Esophagus (tissue), 2 donors: ENCODE measurements at regions not wholly inside any gene's neighbourhood (a gene's known extent, or its start where the extent isn't known, plus 50 kb on each side); places are given as distances from the start of the nearest gene placed in this dataset.

Experiments used
- H3K27ac ChIP-seq, 2 donors: one replicate each; pipeline ENCODE4 v1.5.1; 2013; ENCODE audit warnings: low read depth in 2 of 2, mild to moderate bottlenecking in 2 of 2, inconsistent platforms in 1 of 2, low read length in 1 of 2, moderate library complexity in 1 of 2
- H3K27me3 ChIP-seq, 2 donors: one replicate each; pipeline ENCODE4 v1.6.1; 2013; ENCODE audit warnings: low read length in 2 of 2, control low read depth in 1 of 2, mild to moderate bottlenecking in 1 of 2; ENCODE audit not compliant: insufficient read depth in 2 of 2, control insufficient read depth in 1 of 2
- H3K36me3 ChIP-seq, 2 donors: one replicate each; pipeline ENCODE4 v1.6.1; 2013; ENCODE audit warnings: low read length in 1 of 2; ENCODE audit not compliant: control insufficient read depth in 2 of 2, insufficient read depth in 2 of 2
- H3K4me1 ChIP-seq, 2 donors: one replicate each; pipeline ENCODE4 v1.6.1; 2013; ENCODE audit warnings: low read length in 1 of 2; ENCODE audit not compliant: control insufficient read depth in 2 of 2, insufficient read depth in 2 of 2
- H3K4me3 ChIP-seq, 2 donors: one replicate each; pipeline ENCODE4 v1.5.1; 2013; ENCODE audit warnings: low read length in 2 of 2, mild to moderate bottlenecking in 2 of 2, low read depth in 1 of 2, moderate library complexity in 1 of 2
- H3K9me3 ChIP-seq, 2 donors: one replicate each; pipeline ENCODE4 v1.6.1; 2013; ENCODE audit warnings: mild to moderate bottlenecking in 2 of 2, low read depth in 1 of 2, low read length in 1 of 2, moderate library complexity in 1 of 2; ENCODE audit not compliant: control insufficient read depth in 2 of 2, insufficient read depth in 1 of 2
- WGBS, 2 donors: extraction: QIAGEN DNeasy Blood & Tissue Kit; methylation state at CpG; one replicate each; pipeline ENCODE4 v1.1.7; 2013; 5-methylcytosine and 5-hydroxymethylcytosine counted together
- donor health status: healthy with polysubstance abuse.
- donor health status: Bipolar disorder and iron deficiency.

DNA sequence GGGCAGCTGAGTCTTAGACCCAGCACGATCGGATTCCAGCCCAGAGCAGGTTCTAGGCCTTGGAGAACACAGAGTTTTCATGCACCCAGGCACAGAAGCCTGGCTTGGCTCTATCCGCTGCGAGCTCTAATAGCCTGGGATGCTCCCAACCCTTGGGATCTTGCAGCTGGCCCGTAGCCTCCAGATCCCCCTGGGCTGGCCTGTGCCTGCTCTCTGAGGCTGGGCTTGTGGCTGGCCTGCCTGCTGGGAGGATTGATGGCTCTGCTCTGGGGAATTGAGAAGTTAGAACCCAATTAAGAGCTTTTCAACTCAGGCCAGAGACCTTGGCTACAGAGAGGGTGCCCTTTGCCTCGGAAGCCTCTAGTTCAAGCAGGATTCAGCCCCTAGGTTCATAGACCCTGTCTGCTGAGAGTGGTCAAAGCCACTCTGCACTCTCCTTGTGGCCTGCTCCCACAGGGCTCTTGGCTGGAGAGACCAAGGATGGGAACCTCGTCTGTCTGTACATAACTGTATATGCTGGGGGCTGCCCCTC lies 64.4 kb downstream of the MAGEF1 start:
- H3K9me3 ChIP-seq, result no peaks in the 10 kb centered on the region
- no peaks in the 10 kb centered on the region for H3K36me3 ChIP-seq
- WGBS, 2 donors, result 86 to 95% methylated on average over 7 of the region's 7 CpGs
- H3K4me3 ChIP-seq, result no peak overlapping the region
- H3K27ac ChIP-seq, result no peak overlapping the region
- peaks cover 4 to 16% of the 10 kb centered on the region in 2 donors for H3K4me1 ChIP-seq
- H3K27me3 ChIP-seq, result no peaks in the 10 kb centered on the region

DNA sequence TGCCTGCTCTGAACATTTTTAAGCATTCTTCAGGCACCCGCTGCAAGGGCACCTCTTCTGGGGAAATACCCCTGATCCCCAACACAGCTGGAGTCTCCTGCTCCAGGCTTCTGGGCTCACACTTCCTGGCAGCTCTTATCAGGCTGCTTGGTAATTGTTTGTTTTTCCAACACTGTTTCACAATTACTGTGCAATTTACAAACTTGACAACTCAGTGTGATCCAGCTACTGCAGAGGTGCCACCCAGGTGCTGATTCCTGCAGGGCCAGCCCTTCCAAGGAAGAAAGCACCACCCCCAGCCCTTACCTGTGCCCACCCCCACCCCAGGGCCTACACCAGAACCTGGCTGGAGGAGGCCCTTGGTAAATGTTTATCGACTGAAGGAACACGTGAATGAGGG lies 66.5 kb downstream of the MAGEF1 start:
- no peak overlapping the region for H3K4me3 ChIP-seq
- WGBS, 2 donors, result 37 to 54% methylated on average over 3 of the region's 3 CpGs

DNA sequence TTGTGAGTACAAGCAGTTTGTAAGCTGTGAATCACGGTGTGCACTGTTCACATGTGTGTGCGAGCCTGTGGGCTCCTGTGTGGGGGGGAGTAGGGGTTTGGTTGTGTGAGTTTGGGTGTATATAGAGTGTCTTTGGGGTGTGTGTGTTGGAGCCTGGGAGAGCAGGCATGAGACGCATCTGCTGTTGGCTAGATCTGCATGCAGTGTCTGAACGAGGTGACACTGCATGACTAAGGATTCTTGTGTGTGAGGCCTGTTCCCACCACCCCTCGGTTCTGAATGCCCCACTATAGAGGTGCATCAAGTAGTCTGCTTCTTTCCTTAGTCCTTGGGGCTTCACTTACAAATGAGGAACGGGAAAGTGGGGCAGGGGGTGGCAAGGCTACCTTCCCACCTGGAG lies 68.4 kb downstream of the MAGEF1 start:
- no peaks in the 10 kb centered on the region for H3K27me3 ChIP-seq
- no peak overlapping the region for H3K27ac ChIP-seq
- H3K36me3 ChIP-seq, result no peaks in the 10 kb centered on the region
- no peak overlapping the region for H3K4me3 ChIP-seq
- 78 to 82% methylated on average over 6 of the region's 6 CpGs for WGBS, 2 donors
- peaks cover 0 to 4% of the 10 kb centered on the region in 2 donors for H3K4me1 ChIP-seq
- no peaks in the 10 kb centered on the region for H3K9me3 ChIP-seq

More for the DNA sequence above, 66.5 kb downstream of the MAGEF1 start:
- Histone ChIP-seq H3K36me3 (no peaks in the 10 kb centered on the region), H3K9me3 (no peaks in the 10 kb centered on the region), H3K27ac (no peak overlapping the region), H3K27me3 (no peaks in the 10 kb centered on the region), H3K4me1 (peaks cover 0 to under 1% of the 10 kb centered on the region in 2 donors)

DNA sequence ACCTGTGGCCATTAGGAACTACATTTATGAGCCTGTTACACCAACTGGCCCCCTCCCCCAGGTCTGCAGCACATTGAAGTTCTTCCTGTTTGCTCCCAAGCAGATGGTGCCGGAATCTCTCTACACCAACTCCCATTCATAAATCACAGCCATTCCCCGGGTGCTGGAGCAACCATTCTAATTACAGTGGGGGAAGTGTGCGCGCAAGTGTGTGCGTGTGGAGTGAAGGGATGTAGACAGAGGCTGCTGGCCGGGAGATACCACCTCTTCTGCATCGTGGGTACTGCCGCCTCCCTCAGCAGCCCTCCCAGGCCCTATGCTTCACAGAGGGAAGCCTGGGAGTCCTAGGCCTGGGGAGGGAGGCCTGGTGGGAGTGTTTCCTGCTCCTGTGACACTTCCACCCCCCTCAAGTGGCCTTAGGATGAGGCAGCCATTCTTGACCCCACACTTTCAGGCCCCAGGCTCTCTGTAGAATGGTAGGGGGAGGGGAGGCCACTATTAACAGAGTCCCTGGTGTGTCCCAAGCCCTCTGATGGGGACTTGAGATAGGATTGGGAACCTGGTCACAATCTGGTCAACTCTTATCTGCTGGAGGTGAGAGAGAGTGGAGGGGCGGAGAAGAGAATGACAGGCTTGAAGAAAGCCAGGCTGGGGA lies 69.1 kb downstream of the MAGEF1 start:
- no peaks in the 10 kb centered on the region for H3K36me3 ChIP-seq
- no peaks in the 10 kb centered on the region for H3K9me3 ChIP-seq
- H3K4me3 ChIP-seq, result no peak overlapping the region
- no peaks in the 10 kb centered on the region for H3K27me3 ChIP-seq
- H3K4me1 ChIP-seq, result peaks cover 0 to 4% of the 10 kb centered on the region in 2 donors
- no peak overlapping the region for H3K27ac ChIP-seq
- 73 to 85% methylated on average over 9 of the region's 9 CpGs for WGBS, 2 donors

DNA sequence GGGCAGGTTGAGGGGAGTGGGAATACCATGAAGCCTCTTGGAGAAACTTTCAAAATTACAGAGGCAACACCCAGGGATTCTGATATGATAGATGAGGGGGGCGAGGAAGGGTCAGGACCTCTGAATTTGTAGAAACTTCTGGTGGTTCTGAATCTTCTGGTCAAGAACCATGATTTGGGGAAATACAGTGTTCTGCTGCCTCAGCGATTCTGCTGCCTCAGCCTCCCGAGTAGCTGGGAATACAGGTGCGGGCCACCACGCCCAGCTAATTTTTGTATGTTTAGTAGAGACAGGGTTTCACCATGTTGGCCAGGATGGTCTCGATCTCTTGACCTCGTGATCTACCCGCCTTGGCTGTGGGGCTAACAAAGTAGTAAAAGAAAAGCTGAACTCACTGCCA lies 70.4 kb downstream of the MAGEF1 start:
- H3K36me3 ChIP-seq, result no peaks in the 10 kb centered on the region
- H3K4me1 ChIP-seq, result peaks cover 3 to 4% of the 10 kb centered on the region in 2 donors
- 92 to 95% methylated on average over 8 of the region's 8 CpGs for WGBS, 2 donors
- H3K9me3 ChIP-seq, result no peaks in the 10 kb centered on the region
- no peaks in the 10 kb centered on the region for H3K27me3 ChIP-seq
- H3K4me3 ChIP-seq, result no peak overlapping the region
- no peak overlapping the region for H3K27ac ChIP-seq

DNA sequence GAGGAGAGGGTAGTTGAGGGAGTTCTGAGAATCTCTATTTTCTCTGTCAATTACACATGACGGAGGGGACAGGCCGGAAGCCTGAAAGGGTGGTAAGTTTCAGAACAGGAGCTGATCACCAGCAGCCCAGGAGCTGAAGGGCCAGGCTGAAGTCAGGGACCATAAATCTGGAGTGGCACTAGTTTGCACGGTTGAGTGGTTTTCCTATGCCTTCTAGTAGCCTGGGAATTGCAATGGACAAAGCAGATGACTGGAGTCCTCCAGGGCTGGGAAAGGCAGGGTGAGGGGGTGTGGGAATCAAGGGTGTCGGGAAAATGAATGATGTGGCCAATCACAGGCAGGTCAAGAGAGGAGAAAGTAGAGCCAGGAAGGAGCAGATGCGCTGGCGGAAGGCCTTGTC lies 72.5 kb downstream of the MAGEF1 start:
- Histone ChIP-seq H3K4me3 (no peak overlapping the region), H3K4me1 (peaks cover 3 to 4% of the 10 kb centered on the region in 2 donors), H3K9me3 (no peaks in the 10 kb centered on the region), H3K27me3 (no peaks in the 10 kb centered on the region), H3K27ac (no peak overlapping the region), H3K36me3 (no peaks in the 10 kb centered on the region)
- 89 to 95% methylated on average over 6 of the region's 6 CpGs for WGBS, 2 donors

DNA sequence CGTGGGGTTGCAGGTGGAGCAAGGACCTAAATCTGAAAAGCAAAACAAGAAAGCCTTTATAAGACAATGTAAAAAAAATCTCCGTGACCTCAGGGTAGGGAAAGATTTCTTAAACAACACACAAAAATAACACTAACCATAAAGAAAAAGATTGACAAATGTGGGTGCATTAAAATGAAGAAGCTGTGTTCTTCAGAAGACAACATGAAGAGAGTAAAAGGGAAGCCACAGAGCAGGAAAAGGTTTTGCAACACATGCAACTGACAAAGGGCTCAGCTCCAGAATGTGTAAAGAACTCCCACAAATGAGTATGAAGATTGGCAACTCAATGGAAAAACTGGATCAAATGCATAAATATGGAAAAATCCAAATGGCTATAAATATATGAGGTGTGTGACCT lies 74.2 kb downstream of the MAGEF1 start:
- WGBS, 2 donors, result 83 to 86% methylated on average over 2 of the region's 2 CpGs
- H3K9me3 ChIP-seq, result no peaks in the 10 kb centered on the region
- peaks cover 3 to 7% of the 10 kb centered on the region in 2 donors for H3K4me1 ChIP-seq
- no peak overlapping the region for H3K4me3 ChIP-seq
- no peak overlapping the region for H3K27ac ChIP-seq
- H3K36me3 ChIP-seq, result no peaks in the 10 kb centered on the region
- H3K27me3 ChIP-seq, result no peaks in the 10 kb centered on the region

DNA sequence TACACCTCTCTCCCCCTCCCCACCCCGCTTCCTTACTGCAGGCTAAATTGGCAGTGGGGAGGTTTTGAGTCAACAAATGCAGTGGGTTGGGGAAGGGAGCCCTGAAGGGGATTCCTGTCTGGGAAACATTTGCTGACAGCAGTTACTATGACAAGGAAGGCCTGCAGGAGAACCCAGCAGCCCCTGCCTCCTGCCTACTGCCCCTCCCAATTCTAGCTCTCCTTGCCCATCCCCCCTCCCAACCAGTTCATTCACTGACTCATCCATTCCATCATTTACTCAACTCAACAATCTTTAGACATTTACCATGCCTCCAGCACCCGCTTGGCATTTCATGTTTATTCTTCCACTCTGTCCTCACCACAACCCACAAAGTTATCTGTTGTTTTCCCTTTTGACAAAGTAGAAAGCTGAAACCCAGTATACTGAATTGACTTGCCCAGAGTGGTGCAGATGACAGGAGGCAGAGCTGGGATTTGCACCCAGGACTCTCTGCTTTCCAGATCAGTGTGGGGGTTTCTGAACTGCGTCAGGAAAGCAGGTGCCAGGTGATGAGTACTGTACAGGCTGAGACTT lies 75.0 kb downstream of the MAGEF1 start:
- H3K27ac ChIP-seq, result no peak overlapping the region
- no peaks in the 10 kb centered on the region for H3K27me3 ChIP-seq
- H3K4me3 ChIP-seq, result no peak overlapping the region
- no peaks in the 10 kb centered on the region for H3K36me3 ChIP-seq
- 56 to 77% methylated on average over 3 of the region's 3 CpGs for WGBS, 2 donors
- H3K4me1 ChIP-seq, result peaks cover 3 to 10% of the 10 kb centered on the region in 2 donors
- H3K9me3 ChIP-seq, result no peaks in the 10 kb centered on the region

DNA sequence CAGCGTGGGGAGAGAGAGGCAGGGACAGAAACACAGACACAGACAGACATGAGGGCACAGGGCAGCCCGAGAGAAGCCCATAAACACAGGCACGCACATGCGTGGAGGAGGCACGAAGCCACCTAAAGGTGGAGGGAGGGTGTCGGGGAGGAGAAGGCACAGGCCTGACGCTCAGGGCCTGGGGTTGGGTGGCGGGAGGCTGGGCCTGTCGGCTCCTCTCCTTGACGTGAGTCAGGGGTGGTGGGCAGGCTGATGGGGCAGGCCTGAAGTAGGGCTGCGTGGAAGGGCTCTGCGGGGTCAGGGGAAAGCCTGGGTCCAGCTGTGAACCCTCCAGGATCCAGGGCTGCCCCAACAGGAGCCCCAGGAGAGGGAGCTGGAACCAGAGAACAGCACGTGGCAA lies 74.2 kb downstream of the EPHB3 start:
- 83 to 84% methylated on average over 13 of the region's 13 CpGs for WGBS, 2 donors
- no peak overlapping the region for H3K4me3 ChIP-seq
- H3K27ac ChIP-seq, result no peak overlapping the region
- no peaks in the 10 kb centered on the region for H3K27me3 ChIP-seq
- H3K4me1 ChIP-seq, result peaks cover 3 to 10% of the 10 kb centered on the region in 2 donors
- H3K9me3 ChIP-seq, result no peaks in the 10 kb centered on the region
- H3K36me3 ChIP-seq, result no peaks in the 10 kb centered on the region

DNA sequence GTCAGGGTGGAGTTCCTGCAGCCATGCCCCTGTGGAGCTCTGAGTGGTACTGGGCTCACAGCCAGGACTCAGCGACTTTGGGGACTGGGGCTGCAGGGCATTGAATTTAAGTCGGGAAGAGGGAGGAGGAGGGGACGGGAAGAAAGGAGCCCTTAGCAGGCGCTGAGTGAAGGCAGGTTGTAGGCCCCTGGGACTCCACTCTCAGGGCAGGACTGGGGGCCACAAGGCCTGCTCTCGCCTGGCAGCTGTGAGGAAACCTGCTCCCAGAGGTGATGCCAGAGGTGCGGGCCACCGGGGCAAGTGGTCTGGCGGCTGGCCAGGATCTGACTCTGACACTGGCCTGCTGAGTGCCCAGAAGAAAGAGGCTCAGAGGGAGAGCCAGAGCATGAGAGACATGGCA lies 73.5 kb downstream of the EPHB3 start:
- WGBS, 2 donors, result 56 to 57% methylated on average over 8 of the region's 8 CpGs
- no peak overlapping the region for H3K27ac ChIP-seq

More for the DNA sequence above, 73.5 kb downstream of the EPHB3 start:
- Histone ChIP-seq H3K27me3 (no peaks in the 10 kb centered on the region), H3K4me1 (peaks cover 3 to 10% of the 10 kb centered on the region in 2 donors), H3K4me3 (no peak overlapping the region), H3K36me3 (no peaks in the 10 kb centered on the region), H3K9me3 (no peaks in the 10 kb centered on the region)
